H1 (cell line): ENCODE measurements at regions not wholly inside any gene's neighbourhood (a gene's known extent, or its start where the extent isn't known, plus 50 kb on each side); places are given as distances from the start of the nearest gene placed in this dataset.

Experiments used
- CHD7 ChIP-seq: fragments of 300-600 bp; sonication (generic); IDR thresholded peaks from 2 replicates; pipeline ENCODE4 v1.7.1; 2012; ENCODE audit warnings: low read length, moderate library complexity, mild to moderate bottlenecking, inconsistent platforms; ENCODE audit not compliant: insufficient replicate concordance
- HDAC2 ChIP-seq, 2 experiments: fragments of 300-600 bp in 1 of 2; sonication (generic) in 1 of 2; IDR thresholded peaks; 2 replicates each; pipeline ENCODE4 v1.6.1; 2011 to 2012; ENCODE audit warnings: low read depth in 2 of 2, low read length in 2 of 2, mild to moderate bottlenecking in 2 of 2, moderate library complexity in 2 of 2, borderline replicate concordance in 1 of 2, inconsistent platforms in 1 of 2
- SP2 ChIP-seq: IDR thresholded peaks from 2 replicates; pipeline ENCODE4 v1.6.1; 2012; ENCODE audit warnings: mild to moderate bottlenecking, low read length, inconsistent platforms
- SRF ChIP-seq: IDR thresholded peaks from 2 replicates; pipeline ENCODE4 v1.6.1; 2011; ENCODE audit warnings: mild to moderate bottlenecking, low read depth, low read length, moderate library complexity
- ZNF274 ChIP-seq: IDR thresholded peaks from 2 replicates; pipeline ENCODE4 v1.7.0; 2012; ENCODE audit warnings: low read length, borderline replicate concordance; ENCODE audit errors: extremely low read depth

GRCh38 chr5:67363180-67363709 lies 166.6 kb upstream of the CD180 start (continued):
- TF ChIP-seq CHD7 (no peak), SRF (no peak), ZNF274 (no peak), SP2 (no peak), HDAC2 (IDR thresholded peaks at IDR 0.05; ENCODE audit: borderline replicate concordance in 1 of 2, low read depth in 2 of 2, low read length in 2 of 2) (no peak)
